ENCODE measurements at regions not wholly inside any gene's neighbourhood (a gene's known extent, or its start where the extent isn't known, plus 50 kb on each side); places are given as distances from the start of the nearest gene placed in this dataset.

DNA sequence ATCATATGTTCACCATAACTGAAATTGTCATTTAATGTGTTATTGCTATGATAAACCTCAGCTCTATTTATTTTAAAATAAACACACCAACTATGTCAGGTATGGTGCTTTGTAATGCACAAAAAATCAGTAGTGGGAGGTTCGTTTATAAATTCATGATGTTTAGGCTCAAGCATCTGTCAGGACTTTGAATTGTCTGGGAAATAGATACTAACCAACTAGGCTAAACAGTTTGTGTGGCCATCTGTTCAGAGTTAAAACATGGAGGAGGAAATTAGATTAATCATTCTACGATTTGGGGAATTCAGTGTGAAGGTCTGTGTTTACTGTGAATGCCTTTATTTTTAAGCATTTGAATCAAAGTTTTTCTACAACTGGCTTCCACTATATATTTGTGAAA lies 212.6 kb upstream of the FZD8 start:
- TF ChIP-seq POLR2A (IDR thresholded peaks at IDR 0.05): no peak
- no peak for TF ChIP-seq CTCF (IDR thresholded peaks at IDR 0.05)

DNA sequence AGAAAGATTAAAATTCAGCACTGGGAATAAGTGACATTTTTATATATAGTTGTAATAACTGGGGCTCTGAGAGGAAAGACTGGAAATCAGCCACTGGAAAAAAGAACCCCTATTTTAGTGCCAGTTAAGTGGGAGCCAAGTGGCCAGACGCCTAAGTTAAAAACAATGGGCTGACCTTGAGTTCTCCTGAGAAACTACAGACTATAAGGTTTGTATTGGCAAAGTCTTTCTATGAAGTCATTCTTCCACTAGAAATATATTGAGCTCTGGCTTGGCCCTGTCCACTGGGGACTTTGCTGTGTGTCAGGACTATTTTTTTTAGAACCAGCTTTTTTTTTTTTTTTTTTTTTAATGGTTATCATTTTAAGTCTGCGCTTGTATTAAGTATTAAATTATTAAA lies 210.6 kb upstream of the FZD8 start:
- Histone ChIP-seq H3K9me3 (no peaks in the 10 kb centered on the region), H3K36me3 (no peaks in the 10 kb centered on the region), H3K4me3 (no peak overlapping the region), H3K4me1 (no peaks in the 10 kb centered on the region), H3K27me3 (no peaks in the 10 kb centered on the region), H3K27ac (no peak overlapping the region)
- DNase-seq: no peak
- TF ChIP-seq CTCF (IDR thresholded peaks at IDR 0.05): no peak
- TF ChIP-seq POLR2A (IDR thresholded peaks at IDR 0.05): no peak

More for the DNA sequence above, 212.6 kb upstream of the FZD8 start:
- Histone ChIP-seq H3K4me3 (no peak overlapping the region), H3K9me3 (no peaks in the 10 kb centered on the region), H3K4me1 (no peaks in the 10 kb centered on the region), H3K27me3 (no peaks in the 10 kb centered on the region), H3K27ac (no peak overlapping the region), H3K36me3 (no peaks in the 10 kb centered on the region)
- DNase-seq: no peak

DNA sequence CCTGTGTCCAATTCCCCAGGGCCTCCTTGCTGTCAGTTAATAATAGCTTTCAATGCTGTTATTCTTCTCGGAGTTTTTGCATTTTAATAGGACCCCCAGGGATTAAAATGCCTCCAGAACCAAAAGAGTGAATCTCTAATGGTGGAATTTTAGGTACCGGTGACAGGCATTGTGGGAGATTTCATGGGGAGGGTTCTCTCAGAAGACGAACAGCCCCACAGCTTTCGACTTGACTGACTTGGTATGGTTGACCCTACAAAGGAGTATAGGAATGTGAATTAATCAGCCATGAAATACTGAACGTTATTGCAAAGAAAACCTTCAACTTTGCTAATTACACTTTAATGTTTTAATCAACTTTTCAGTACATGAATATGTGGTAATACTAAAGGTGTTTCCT lies 206.3 kb upstream of the FZD8 start:
- H3K27me3 ChIP-seq: no peaks in the 10 kb centered on the region
- H3K36me3 ChIP-seq: no peaks in the 10 kb centered on the region
- no peak overlapping the region for H3K27ac ChIP-seq
- no peaks in the 10 kb centered on the region for H3K4me1 ChIP-seq
- H3K9me3 ChIP-seq: no peaks in the 10 kb centered on the region
- H3K4me3 ChIP-seq: no peak overlapping the region
- DNase-seq: no peak
- TF ChIP-seq POLR2A (IDR thresholded peaks at IDR 0.05) (no peak), CTCF (IDR thresholded peaks at IDR 0.05) (no peak)

DNA sequence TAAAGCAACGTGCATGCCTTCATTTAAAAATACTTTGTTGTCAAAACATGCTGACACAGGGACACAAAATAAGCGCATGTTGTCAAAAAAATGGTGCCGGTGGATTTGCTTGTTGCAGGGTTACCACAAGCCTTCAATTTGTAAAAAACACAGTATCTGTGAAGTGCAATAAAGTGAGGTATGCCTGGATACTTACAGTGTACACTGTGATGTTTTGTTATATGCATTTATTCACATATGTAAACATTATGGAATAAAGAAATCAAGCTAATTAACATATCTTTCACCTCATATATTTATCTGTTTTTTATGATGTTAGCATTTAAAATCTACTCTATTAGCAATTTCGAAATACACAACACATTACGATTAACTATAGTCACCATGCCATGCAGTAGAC lies 202.6 kb upstream of the FZD8 start:
- TF ChIP-seq CTCF (IDR thresholded peaks at IDR 0.05): no peak
- TF ChIP-seq POLR2A (IDR thresholded peaks at IDR 0.05): no peak

GRCh38 chr10:35843524-35844181 lies 201.6 kb upstream of the FZD8 start:
- no peak for TF ChIP-seq CTCF (IDR thresholded peaks at IDR 0.05)
- no peak for TF ChIP-seq POLR2A (IDR thresholded peaks at IDR 0.05)
- no peak for DNase-seq

More for the DNA sequence above, 202.6 kb upstream of the FZD8 start:
- Histone ChIP-seq H3K4me3 (no peak overlapping the region), H3K4me1 (no peaks in the 10 kb centered on the region), H3K27ac (no peak overlapping the region), H3K27me3 (no peaks in the 10 kb centered on the region), H3K36me3 (no peaks in the 10 kb centered on the region), H3K9me3 (no peaks in the 10 kb centered on the region)
- no peak for DNase-seq

GRCh38 chr10:35838054-35838453 lies 196.0 kb upstream of the FZD8 start:
- Histone ChIP-seq H3K36me3 (no peaks in the 10 kb centered on the region), H3K4me3 (no peak overlapping the region), H3K27ac (no peak overlapping the region), H3K27me3 (no peaks in the 10 kb centered on the region), H3K4me1 (no peaks in the 10 kb centered on the region), H3K9me3 (no peaks in the 10 kb centered on the region)
- no peak for TF ChIP-seq CTCF (IDR thresholded peaks at IDR 0.05)
- TF ChIP-seq POLR2A (IDR thresholded peaks at IDR 0.05): no peak
- no peak for DNase-seq

More at GRCh38 chr10:35843524-35844181, 201.6 kb upstream of the FZD8 start:
- no peaks in the 10 kb centered on the region for H3K27me3 ChIP-seq
- H3K4me1 ChIP-seq: no peaks in the 10 kb centered on the region
- no peak overlapping the region for H3K4me3 ChIP-seq
- no peak overlapping the region for H3K27ac ChIP-seq
- H3K9me3 ChIP-seq: no peaks in the 10 kb centered on the region
- H3K36me3 ChIP-seq: no peaks in the 10 kb centered on the region

Data from Peyer's patch (tissue), 4 donors.